ENCODE measurements at regions not wholly inside any gene's neighbourhood (a gene's known extent, or its start where the extent isn't known, plus 50 kb on each side); places are given as distances from the start of the nearest gene placed in this dataset.
"Not testable (repeated sequence)": the region's sequence is repeated elsewhere in the genome, so short reads cannot be mapped to it uniquely, and the experiment has no call there.

DNA sequence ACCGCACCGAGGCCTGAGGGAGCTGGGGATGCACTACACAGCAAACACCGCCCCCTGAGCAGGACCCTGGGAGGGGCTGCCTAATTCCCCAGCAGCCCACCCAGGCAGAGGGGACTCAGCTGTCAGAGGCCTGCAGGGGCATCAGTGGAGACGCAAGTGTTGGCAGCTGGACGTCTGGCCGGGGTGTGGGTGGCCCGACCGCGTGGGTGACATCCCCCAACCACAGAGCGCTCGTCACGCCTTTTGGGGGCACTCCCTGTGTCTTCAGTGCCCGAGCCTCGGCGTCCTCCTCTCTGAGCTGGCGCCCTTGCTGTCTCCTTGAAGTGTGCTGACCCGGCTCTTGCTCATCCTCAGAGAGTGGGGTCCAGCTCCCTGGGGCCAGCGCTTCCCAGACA is 150.2 kb downstream of the BRD1 start:
- no peaks in the 10 kb centered on the region for H3K4me1 ChIP-seq (ENCODE audit: control insufficient read depth, insufficient read depth, low read length)
- H3K9ac ChIP-seq (ENCODE audit: low read length in 2 of 2) = no peak overlapping the region
- H3K36me3 ChIP-seq (ENCODE audit: control insufficient read depth in 2 of 2, insufficient read depth in 2 of 2, low read length in 2 of 2) = no peaks in the 10 kb centered on the region
- peaks cover 12 to 18% of the 10 kb centered on the region in 2 donors for H3K27me3 ChIP-seq (ENCODE audit: control insufficient read depth in 1 of 2, insufficient read depth in 2 of 2, low read length in 2 of 2)
- no peak overlapping the region for H3K27ac ChIP-seq (ENCODE audit: low read length)
- no peak overlapping the region for H3K4me3 ChIP-seq (ENCODE audit: low read length in 2 of 2)
- no peaks in the 10 kb centered on the region for H3K9me3 ChIP-seq (ENCODE audit: control insufficient read depth in 2 of 2, low read length in 2 of 2)

DNA sequence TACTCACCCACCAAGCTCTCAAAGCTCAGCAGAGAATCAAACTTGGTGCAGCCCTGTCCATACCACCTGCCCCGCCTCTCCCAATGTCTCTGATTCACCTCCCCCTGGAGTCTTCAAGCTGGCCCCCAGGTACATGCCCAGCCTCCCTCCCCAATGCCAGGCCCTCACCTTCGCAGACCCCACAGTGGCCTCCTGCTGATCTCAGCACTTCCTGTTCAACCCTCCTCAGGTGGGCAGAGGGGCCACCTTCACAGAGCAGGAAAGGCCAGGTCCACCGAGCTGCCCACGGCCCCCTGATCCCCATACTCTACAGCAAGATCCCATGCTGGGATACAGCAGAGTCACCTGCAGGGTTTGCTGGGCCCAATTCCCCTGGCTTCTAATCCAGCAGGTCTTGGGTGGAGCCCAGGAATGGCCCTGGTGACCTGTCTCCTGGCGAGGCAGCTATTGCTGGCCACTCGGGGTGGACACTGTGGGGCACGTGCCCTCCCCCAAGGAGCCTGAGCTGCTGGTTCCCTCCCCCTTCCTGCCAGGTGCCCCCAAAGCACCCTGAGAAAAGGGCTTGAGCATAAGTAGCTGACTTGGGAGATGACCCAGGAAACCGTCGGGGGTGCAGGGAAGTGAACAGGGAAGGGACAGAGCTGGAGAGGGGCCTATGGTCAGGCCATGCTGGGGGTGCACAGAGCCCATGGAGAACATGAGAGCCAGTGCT is 150.7 kb downstream of the BRD1 start:
- Histone ChIP-seq H3K27me3 (ENCODE audit: control insufficient read depth in 1 of 2, insufficient read depth in 2 of 2, low read length in 2 of 2) (peaks cover 12 to 21% of the 10 kb centered on the region in 2 donors), H3K4me1 (ENCODE audit: control insufficient read depth, insufficient read depth, low read length) (no peaks in the 10 kb centered on the region), H3K4me3 (ENCODE audit: low read length in 2 of 2) (no peak overlapping the region), H3K27ac (ENCODE audit: low read length) (no peak overlapping the region), H3K9me3 (ENCODE audit: control insufficient read depth in 2 of 2, low read length in 2 of 2) (no peaks in the 10 kb centered on the region), H3K36me3 (ENCODE audit: control insufficient read depth in 2 of 2, insufficient read depth in 2 of 2, low read length in 2 of 2) (no peaks in the 10 kb centered on the region), H3K9ac (ENCODE audit: low read length in 2 of 2) (no peak overlapping the region)

DNA sequence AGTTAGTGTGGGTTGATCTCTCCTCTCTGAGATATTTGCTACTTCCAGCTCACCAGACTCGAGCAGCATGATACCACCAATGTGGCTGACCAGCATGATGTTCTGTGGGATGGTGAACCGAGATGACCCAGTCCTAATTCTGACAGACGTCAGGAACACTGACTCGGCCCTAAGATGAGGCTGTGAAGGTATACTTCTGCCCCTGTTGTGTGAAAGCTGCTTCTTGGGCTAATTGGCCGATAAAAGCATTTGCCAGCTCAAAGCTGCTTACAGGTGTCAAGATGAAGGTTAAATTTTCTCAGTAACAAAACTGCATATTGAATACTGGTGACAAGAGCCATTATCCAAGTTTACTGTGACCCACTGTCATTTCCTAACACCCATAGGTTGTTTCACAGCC is 151.4 kb downstream of the BRD1 start:
- Histone ChIP-seq H3K9me3 (ENCODE audit: control insufficient read depth in 2 of 2, low read length in 2 of 2) (no peaks in the 10 kb centered on the region), H3K36me3 (ENCODE audit: control insufficient read depth in 2 of 2, insufficient read depth in 2 of 2, low read length in 2 of 2) (no peaks in the 10 kb centered on the region), H3K4me1 (ENCODE audit: control insufficient read depth, insufficient read depth, low read length) (peaks cover 2% of the 10 kb centered on the region), H3K9ac (ENCODE audit: low read length in 2 of 2) (no peak overlapping the region), H3K27me3 (ENCODE audit: control insufficient read depth in 1 of 2, insufficient read depth in 2 of 2, low read length in 2 of 2) (peaks cover 19 to 28% of the 10 kb centered on the region in 2 donors), H3K27ac (ENCODE audit: low read length) (no peak overlapping the region), H3K4me3 (ENCODE audit: low read length in 2 of 2) (no peak overlapping the region)

DNA sequence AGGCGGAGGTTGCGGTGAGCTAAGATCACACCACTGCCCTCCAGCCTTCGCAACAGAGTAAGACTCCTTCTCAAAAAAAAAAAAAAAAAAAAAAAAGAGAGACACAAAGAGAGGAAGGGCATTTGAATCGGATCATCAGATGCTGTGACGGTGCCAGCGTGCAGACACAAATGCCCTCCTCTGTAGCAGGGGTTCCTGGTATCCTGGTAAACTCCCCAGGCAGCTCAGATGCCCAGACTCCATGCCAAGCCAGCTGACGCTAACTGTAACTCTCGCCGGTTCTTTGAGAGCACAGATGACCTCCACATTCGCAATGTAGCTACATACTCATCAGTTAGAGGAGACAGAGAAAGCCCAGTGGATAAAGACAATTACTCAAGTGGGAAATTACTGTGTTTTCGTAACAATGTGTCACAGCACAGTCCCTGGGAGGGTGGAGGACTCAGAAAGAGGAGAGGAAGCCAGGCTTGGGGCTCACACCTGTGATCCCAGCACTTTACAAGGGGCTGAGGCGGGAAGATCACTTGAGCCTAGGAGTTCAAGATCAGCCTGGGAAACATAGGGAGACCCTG is 153.1 kb downstream of the BRD1 start:
- Histone ChIP-seq H3K27ac (ENCODE audit: low read length) (no peak overlapping the region), H3K27me3 (ENCODE audit: control insufficient read depth in 1 of 2, insufficient read depth in 2 of 2, low read length in 2 of 2) (peaks cover 23 to 32% of the 10 kb centered on the region in 2 donors), H3K9ac (ENCODE audit: low read length in 2 of 2) (no peak overlapping the region), H3K9me3 (ENCODE audit: control insufficient read depth in 2 of 2, low read length in 2 of 2) (no peaks in the 10 kb centered on the region), H3K4me1 (ENCODE audit: control insufficient read depth, insufficient read depth, low read length) (peaks cover 13% of the 10 kb centered on the region), H3K36me3 (ENCODE audit: control insufficient read depth in 2 of 2, insufficient read depth in 2 of 2, low read length in 2 of 2) (no peaks in the 10 kb centered on the region), H3K4me3 (ENCODE audit: low read length in 2 of 2) (no peak overlapping the region)

DNA sequence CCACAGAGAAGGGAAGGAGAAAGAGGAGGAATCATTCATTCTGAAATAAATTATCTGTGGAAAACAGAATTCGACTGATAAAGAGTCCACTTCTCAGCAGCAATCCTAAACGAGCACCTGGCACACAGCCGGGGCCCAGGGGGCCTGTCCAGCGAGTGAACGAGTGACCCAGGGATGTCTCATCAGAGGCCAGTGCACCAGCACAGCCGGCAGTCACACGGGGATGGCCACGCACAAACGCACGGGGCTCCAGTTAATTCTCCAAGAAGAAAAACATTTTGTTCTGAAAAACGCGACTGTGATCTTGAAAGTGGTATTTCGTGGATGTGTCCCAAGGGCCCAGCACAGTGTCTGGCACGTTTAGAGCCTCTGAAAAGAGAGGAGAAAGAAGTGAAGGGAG is 154.6 kb downstream of the BRD1 start:
- H3K9me3 ChIP-seq (ENCODE audit: control insufficient read depth in 2 of 2, low read length in 2 of 2) = no peaks in the 10 kb centered on the region
- H3K9ac ChIP-seq (ENCODE audit: low read length in 2 of 2) = no peak overlapping the region
- no peak overlapping the region for H3K27ac ChIP-seq (ENCODE audit: low read length)
- no peak overlapping the region for H3K4me3 ChIP-seq (ENCODE audit: low read length in 2 of 2)
- H3K27me3 ChIP-seq (ENCODE audit: control insufficient read depth in 1 of 2, insufficient read depth in 2 of 2, low read length in 2 of 2) = peaks cover 30 to 35% of the 10 kb centered on the region in 2 donors
- H3K36me3 ChIP-seq (ENCODE audit: control insufficient read depth in 2 of 2, insufficient read depth in 2 of 2, low read length in 2 of 2) = no peaks in the 10 kb centered on the region
- H3K4me1 ChIP-seq (ENCODE audit: control insufficient read depth, insufficient read depth, low read length) = peaks cover 13% of the 10 kb centered on the region

DNA sequence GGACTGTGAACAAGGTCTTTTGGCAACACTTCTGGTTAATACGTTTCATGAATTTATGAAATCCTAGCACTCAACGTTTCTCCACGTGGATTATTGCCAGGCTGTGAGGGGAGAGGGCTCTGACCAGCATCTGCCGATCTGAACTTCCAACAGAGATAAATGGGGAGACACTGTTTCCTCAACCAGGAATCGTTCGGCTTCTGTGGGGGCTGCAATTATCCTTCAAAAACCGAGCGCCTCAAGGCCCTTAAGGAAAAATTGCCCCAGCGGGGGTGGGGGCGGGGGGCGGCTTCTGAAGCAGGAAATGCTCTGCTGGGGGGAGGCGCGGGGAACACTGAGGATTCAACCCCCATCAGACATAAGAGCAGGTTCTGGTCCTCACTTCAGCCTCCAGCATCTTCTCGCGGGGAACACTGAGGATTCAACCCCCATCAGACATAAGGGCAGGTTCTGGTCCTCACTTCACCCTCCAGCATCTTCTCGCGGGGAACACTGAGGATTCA is 155.6 kb downstream of the BRD1 start:
- H3K9me3 ChIP-seq (ENCODE audit: control insufficient read depth in 2 of 2, low read length in 2 of 2) = no peaks in the 10 kb centered on the region
- no peaks in the 10 kb centered on the region for H3K36me3 ChIP-seq (ENCODE audit: control insufficient read depth in 2 of 2, insufficient read depth in 2 of 2, low read length in 2 of 2)
- peaks cover 29 to 30% of the 10 kb centered on the region in 2 donors for H3K27me3 ChIP-seq (ENCODE audit: control insufficient read depth in 1 of 2, insufficient read depth in 2 of 2, low read length in 2 of 2)

DNA sequence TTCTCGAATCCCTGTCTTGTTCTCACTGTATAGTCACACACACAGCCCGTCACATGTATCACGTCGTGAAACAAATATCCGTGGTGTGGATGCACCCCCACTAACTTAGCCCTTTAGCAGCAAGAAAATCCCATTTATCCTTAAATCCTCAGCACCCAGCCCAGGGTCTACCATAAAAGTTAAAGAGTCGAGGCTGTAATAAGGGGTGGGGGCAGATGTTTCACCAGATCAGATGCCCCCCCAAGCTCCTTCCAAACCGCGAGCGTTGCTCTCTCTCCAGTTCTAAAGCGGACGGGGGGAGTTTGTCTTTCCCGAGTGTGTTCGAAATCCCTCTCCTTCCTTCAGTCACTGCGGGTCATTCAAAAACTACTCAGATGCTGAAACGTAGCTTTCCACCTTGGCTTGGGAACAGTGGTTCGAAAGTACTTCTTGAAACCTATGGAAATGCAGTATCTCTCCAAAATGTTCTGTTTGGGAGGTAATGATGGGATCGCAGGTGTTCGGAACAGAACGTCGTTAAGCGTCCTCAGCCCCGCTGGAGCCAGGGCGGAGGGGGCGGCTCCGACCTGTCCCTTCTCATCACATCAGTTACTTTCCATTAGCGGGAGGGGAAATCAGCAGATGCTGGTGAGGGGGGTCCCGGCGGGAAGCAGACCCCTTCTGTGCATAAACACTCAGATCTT is 156.2 kb downstream of the BRD1 start:
- Histone ChIP-seq H3K27me3 (ENCODE audit: control insufficient read depth in 1 of 2, insufficient read depth in 2 of 2, low read length in 2 of 2) (peaks cover 27 to 30% of the 10 kb centered on the region in 2 donors), H3K36me3 (ENCODE audit: control insufficient read depth in 2 of 2, insufficient read depth in 2 of 2, low read length in 2 of 2) (no peaks in the 10 kb centered on the region), H3K4me3 (ENCODE audit: low read length in 2 of 2) (peak overlapping the region in 1 of 2 donors; percentile 49), H3K9ac (ENCODE audit: low read length in 2 of 2) (no peak overlapping the region), H3K9me3 (ENCODE audit: control insufficient read depth in 2 of 2, low read length in 2 of 2) (no peaks in the 10 kb centered on the region), H3K27ac (ENCODE audit: low read length) (no peak overlapping the region), H3K4me1 (ENCODE audit: control insufficient read depth, insufficient read depth, low read length) (peaks cover 13% of the 10 kb centered on the region)

More for the DNA sequence above, 155.6 kb downstream of the BRD1 start:
- no peak overlapping the region for H3K27ac ChIP-seq (ENCODE audit: low read length)
- H3K9ac ChIP-seq (ENCODE audit: low read length in 2 of 2) = no peak overlapping the region
- no peak overlapping the region for H3K4me3 ChIP-seq (ENCODE audit: low read length in 2 of 2)
- H3K4me1 ChIP-seq (ENCODE audit: control insufficient read depth, insufficient read depth, low read length) = peaks cover 13% of the 10 kb centered on the region

DNA sequence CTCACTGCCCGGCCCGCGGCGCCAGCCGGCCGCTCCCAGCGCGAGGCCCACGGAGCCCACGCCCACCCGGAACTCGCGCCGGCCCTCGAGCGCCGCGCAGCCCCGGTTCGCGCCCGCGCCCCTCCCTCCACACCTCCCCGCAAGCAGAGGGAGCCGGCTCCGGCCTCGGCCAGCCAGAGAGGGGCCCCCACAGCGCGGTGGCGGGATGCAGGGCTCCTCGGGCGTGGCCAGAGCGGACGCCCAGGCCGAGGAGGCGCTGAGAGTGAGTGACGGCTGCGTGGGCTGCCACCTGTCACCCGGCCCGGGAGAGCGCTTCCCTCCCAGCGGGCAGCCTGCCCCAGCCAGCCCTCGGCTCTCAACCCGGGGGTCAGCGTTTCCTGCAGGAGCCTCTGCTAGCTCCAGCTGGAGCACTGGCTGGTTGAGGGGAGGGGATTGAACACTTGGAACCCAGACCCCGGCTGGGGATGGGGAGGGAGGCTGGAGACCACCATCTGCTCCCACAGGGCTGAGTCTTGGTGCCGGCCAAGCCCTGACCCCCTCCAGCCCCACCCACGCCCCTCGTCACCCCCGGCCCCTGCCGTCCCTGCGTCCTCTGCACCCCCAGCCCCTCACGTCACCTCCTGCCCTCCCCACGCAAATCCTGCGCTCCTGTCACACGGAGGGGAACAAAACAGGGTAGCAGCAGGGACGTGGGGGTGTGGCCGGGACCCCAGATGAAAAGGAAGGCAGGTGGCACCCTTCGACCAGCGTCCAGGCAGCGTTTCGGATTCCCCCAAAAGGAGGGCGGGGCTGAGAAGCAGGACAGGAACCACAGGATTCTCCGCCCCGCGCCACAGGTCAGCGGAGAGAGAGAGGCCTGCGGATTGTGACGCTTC is 157.0 kb downstream of the BRD1 start:
- peaks cover 30 to 32% of the 10 kb centered on the region in 2 donors for H3K27me3 ChIP-seq (ENCODE audit: control insufficient read depth in 1 of 2, insufficient read depth in 2 of 2, low read length in 2 of 2)
- no peaks in the 10 kb centered on the region for H3K36me3 ChIP-seq (ENCODE audit: control insufficient read depth in 2 of 2, insufficient read depth in 2 of 2, low read length in 2 of 2)
- no peak overlapping the region for H3K9ac ChIP-seq (ENCODE audit: low read length in 2 of 2)
- H3K27ac ChIP-seq (ENCODE audit: low read length) = no peak overlapping the region
- H3K4me1 ChIP-seq (ENCODE audit: control insufficient read depth, insufficient read depth, low read length) = peaks cover 13% of the 10 kb centered on the region
- no peaks in the 10 kb centered on the region for H3K9me3 ChIP-seq (ENCODE audit: control insufficient read depth in 2 of 2, low read length in 2 of 2)
- peak overlapping the region; percentile 19 to 55 for H3K4me3 ChIP-seq (ENCODE audit: low read length in 2 of 2)

DNA sequence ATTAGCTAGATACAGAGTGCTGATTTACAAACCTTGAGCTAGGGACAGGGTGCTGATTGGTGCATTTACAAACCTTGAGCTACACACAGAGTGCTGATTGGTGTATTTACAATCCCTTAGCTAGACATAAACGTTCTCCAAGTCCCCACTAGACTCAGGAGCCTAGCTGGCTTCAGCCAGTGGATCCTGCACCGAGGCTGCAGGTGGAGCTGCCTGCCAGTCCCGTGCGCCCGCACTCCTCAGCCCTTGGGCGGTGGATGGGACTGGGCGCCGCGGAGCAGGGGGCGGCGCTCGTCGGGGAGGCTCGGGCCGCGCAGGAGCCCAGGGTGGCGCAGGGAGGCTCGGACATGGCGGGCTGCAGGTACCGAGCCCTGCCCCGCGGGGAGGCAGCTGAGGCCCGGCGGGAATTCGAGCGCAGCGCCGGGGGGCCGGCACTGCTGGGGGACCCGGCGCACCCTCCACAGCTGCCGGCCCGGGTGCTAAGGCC is 157.7 kb downstream of the BRD1 start:
- H3K9ac ChIP-seq (ENCODE audit: low read length in 2 of 2); H3K36me3 ChIP-seq (ENCODE audit: control insufficient read depth in 2 of 2, insufficient read depth in 2 of 2, low read length in 2 of 2); H3K27ac ChIP-seq (ENCODE audit: low read length); H3K9me3 ChIP-seq (ENCODE audit: control insufficient read depth in 2 of 2, low read length in 2 of 2): not testable (repeated sequence)
- Histone ChIP-seq H3K4me1 (ENCODE audit: control insufficient read depth, insufficient read depth, low read length) (peaks cover 13% of the 10 kb centered on the region), H3K27me3 (ENCODE audit: control insufficient read depth in 1 of 2, insufficient read depth in 2 of 2, low read length in 2 of 2) (peaks cover 30 to 32% of the 10 kb centered on the region in 2 donors), H3K4me3 (ENCODE audit: low read length in 2 of 2) (peak overlapping the region in 1 of 2 donors; percentile 55)

DNA sequence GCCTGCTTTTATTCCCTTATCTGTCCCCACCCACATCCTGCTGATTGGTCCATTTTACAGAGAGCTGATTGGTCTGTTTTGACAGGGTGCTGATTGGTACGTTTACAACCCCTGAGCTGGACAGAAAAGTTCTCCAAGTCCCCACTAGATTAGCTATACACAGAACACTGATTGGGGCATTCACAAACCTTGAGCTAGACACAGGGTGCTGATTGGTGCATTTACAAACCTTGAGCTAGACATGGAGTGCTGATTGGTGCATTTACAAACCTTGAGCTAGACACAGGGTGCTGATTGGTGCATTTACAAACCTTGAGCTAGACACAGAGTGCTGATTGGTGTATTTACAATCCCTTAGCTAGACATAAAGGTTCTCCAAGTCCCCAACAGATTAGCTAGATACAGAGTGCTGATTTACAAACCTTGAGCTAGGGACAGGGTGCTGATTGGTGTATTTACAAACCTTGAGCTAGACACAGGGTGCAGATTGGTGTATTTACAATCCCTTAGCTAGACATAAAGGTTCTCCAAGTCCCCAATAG is 158.2 kb downstream of the BRD1 start:
- Histone ChIP-seq H3K27me3 (ENCODE audit: control insufficient read depth in 1 of 2, insufficient read depth in 2 of 2, low read length in 2 of 2) (peaks cover 32% of the 10 kb centered on the region in 2 donors), H3K4me1 (ENCODE audit: control insufficient read depth, insufficient read depth, low read length) (peaks cover 13% of the 10 kb centered on the region)
- not testable (repeated sequence) for H3K27ac ChIP-seq (ENCODE audit: low read length); H3K9ac ChIP-seq (ENCODE audit: low read length in 2 of 2); H3K9me3 ChIP-seq (ENCODE audit: control insufficient read depth in 2 of 2, low read length in 2 of 2); H3K4me3 ChIP-seq (ENCODE audit: low read length in 2 of 2); H3K36me3 ChIP-seq (ENCODE audit: control insufficient read depth in 2 of 2, insufficient read depth in 2 of 2, low read length in 2 of 2)

All from stomach smooth muscle (tissue), 2 donors.